ENCODE measurements at regions not wholly inside any gene's neighbourhood (a gene's known extent, or its start where the extent isn't known, plus 50 kb on each side); places are given as distances from the start of the nearest gene placed in this dataset.

- no peak for DNase-seq (ENCODE audit: low spot score)
Measured at GRCh38 chr2:223523551-223524001, 78.6 kb downstream of the SCG2 start.

- no peak for DNase-seq (ENCODE audit: low spot score)
Measured at GRCh38 chr2:223524066-223524465, 78.1 kb downstream of the SCG2 start.

GRCh38 chr2:223526106-223526505 lies 76.1 kb downstream of the SCG2 start:
- DNase-seq (ENCODE audit: low spot score) = no peak

- DNase-seq (ENCODE audit: low spot score) = no peak
Measured at GRCh38 chr2:223528036-223528435, 74.1 kb downstream of the SCG2 start.

GRCh38 chr2:223529696-223530095 lies 72.5 kb downstream of the SCG2 start:
- no peak for DNase-seq (ENCODE audit: low spot score)

- DNase-seq (ENCODE audit: low spot score) = no peak
Measured at GRCh38 chr2:223530811-223531210, 71.3 kb downstream of the SCG2 start.

GRCh38 chr2:223532161-223532560 lies 70.0 kb downstream of the SCG2 start:
- no peak for DNase-seq (ENCODE audit: low spot score)

GRCh38 chr2:223532712-223533111 lies 69.4 kb downstream of the SCG2 start:
- DNase-seq (ENCODE audit: low spot score) = no peak

GRCh38 chr2:223536546-223536945 lies 65.6 kb downstream of the SCG2 start:
- no peak for DNase-seq (ENCODE audit: low spot score)

- no peak for DNase-seq (ENCODE audit: low spot score)
Measured at GRCh38 chr2:223537115-223537514, 65.0 kb downstream of the SCG2 start.

GRCh38 chr2:223537651-223538601 lies 64.2 kb downstream of the SCG2 start:
- no peak for DNase-seq (ENCODE audit: low spot score)

GRCh38 chr2:223538920-223539440 lies 63.2 kb downstream of the SCG2 start:
- no peak for DNase-seq (ENCODE audit: low spot score)

GRCh38 chr2:223541546-223541945 lies 60.6 kb downstream of the SCG2 start:
- DNase-seq (ENCODE audit: low spot score) = no peak

- DNase-seq (ENCODE audit: low spot score) = no peak
Measured at GRCh38 chr2:223542501-223542900, 59.7 kb downstream of the SCG2 start.

- DNase-seq (ENCODE audit: low spot score) = no peak
Measured at GRCh38 chr2:223545406-223545805, 56.8 kb downstream of the SCG2 start.

GRCh38 chr2:223545830-223546229 lies 56.3 kb downstream of the SCG2 start:
- no peak for DNase-seq (ENCODE audit: low spot score)
